Body of pancreas (tissue), 4 donors: ENCODE measurements at regions not wholly inside any gene's neighbourhood (a gene's known extent, or its start where the extent isn't known, plus 50 kb on each side); places are given as distances from the start of the nearest gene placed in this dataset.

Experiments used
- CTCF ChIP-seq, 7 experiments: fragments of 450-650 bp in 4 of 7; fragments of 200-600 bp in 3 of 7; sonication (generic) in 3 of 7; IDR thresholded peaks; one replicate each; pipeline ENCODE4 v1.5.1; 2016 to 2019; ENCODE audit warnings: antibody characterized with exemption in 7 of 7
- POLR2A ChIP-seq, 3 donors: fragments of 450-650 bp; IDR thresholded peaks; one replicate each; pipeline ENCODE4 v1.6.1; 2016; ENCODE audit warnings: antibody characterized with exemption in 3 of 3, mild to moderate bottlenecking in 2 of 3

GRCh38 chr18:45439851-45440645 is 175.2 kb upstream of the SLC14A2 start:
- no peak for TF ChIP-seq CTCF (IDR thresholded peaks at IDR 0.05)
- TF ChIP-seq POLR2A (IDR thresholded peaks at IDR 0.05): no peak
